ENCODE measurements at regions not wholly inside any gene's neighbourhood (a gene's known extent, or its start where the extent isn't known, plus 50 kb on each side); places are given as distances from the start of the nearest gene placed in this dataset.

- DNase-seq: no peak
These were observed 57.4 kb downstream of the IGLL1 start for GRCh38 chr22:23522623-23523251.

DNA sequence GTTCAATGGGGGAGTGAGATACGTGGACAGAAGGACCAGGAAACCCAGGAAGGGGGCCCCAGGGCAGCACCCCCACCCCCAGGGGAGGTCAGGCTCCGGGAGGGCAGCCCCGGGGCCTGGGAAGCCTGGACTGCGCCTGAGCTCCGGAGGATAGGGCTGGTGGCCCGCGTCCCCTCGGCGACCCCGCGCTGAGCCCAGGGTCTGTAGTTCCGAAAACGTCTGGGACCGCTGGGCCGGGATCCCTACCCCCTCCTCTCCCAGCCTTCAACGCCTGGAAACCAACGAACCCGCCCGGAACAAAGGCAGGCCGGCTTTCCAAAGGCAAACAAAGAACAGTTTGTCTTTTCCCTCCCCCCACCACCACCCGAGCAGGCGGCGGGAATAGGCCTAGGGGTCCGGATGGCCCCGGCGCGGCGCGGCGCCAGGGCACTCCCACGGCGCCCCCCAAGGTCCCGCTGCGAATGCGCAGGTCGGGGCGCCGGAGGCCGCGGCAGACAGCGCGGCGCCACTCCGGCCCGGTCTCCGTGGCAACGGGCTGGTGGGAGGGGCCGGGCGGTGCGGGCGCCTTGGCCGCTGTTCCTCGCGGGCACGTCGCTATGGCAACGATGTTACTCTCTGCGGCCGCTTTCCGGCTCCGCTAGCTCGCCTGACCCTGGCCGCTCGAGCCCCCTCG is 58.5 kb downstream of the IGLL1 start:
- peak; percentile 65 for DNase-seq

DNA sequence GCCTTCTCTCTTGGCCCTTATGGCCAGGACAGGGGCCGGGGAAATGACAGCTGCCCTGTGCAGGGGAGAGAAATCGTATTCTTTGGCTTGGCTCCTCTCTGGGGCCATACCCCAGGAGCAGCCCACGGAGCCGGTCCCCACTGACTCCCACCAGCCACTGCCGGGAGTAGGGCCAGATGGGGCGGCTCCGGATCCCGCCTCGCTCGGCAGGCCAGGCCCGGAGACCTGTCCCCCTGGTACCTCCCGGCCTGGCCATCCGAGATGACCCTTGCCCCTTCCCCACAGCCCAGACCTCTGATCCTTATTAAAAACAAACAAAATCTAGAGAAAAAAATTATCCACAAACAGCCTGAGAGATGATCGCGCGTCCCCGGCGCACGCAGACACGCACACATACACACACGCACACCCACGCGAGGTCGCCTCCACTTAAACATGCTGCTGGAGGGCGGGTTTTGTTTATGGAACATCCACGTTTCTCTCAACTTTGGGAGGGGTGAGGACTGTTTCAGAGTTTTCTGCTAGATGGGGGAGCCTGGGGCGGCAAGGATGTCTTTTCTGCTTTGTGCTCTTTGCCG is 59.1 kb downstream of the IGLL1 start:
- no peak for DNase-seq

DNA sequence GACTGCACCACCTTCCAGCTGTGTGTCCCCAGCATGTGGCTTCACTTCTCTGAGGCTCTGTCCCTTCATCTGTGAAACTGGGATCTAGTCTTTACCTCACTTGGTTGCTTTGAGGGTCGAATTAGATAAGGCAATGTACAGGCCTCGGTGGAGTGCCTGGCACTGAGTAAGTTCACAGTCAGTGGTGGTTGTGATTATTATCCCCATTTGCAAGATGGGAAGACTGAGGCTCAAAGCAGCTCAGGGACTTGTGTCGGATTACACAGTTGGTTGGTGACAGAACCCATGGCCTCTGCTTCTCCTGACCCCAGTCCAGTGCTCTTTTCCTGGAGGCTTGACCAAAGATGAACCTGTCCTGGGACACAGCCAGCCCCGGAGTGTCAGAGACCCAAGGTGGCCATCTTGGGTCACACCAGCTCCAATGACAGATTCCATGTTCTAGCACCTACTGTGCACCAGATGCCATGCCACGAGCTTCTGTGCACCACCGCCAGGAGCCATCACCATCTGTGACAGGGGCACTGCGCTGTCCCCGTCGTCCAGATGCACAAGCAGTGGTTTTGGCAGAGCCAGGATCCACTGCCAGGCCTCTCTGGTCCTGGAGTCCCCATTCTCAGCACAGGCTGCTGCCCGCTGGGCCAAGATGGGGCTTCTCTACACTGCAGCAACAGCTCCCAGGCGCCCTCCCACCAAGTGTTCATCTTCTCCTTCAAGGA is 60.5 kb downstream of the IGLL1 start:
- DNase-seq: no peak

GRCh38 chr22:23518376-23519187 is 61.5 kb downstream of the IGLL1 start:
- DNase-seq: no peak

DNA sequence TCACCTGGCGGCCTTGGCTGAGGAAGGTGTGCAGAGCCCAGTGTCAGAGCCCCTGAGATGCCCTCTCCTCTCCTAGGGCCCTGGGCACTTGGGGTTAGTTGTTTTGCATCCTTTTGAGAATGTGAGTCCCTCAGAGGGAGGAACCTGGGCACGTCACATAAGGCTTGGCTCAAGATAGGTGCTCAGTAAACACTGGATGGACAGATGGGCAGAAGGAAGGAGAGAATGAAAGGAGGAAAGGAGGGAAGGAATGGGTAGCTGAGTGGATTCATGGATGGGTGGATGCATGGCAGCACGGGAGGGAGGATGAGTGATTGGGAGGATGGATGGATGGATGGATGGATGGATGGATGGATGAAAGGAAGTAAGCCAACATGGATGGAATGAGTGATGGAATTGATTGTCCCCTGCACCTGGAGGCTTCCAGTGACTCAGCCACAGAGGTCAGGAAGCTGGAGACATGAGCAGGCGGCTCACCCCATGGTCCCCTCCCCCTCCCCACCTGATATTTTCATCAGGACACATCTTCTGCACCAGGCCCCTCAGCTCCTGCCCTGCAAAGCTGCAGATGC is 62.2 kb downstream of the IGLL1 start:
- DNase-seq: no peak

- no peak for DNase-seq
These were observed 63.8 kb downstream of the IGLL1 start for GRCh38 chr22:23516304-23516703.

DNA sequence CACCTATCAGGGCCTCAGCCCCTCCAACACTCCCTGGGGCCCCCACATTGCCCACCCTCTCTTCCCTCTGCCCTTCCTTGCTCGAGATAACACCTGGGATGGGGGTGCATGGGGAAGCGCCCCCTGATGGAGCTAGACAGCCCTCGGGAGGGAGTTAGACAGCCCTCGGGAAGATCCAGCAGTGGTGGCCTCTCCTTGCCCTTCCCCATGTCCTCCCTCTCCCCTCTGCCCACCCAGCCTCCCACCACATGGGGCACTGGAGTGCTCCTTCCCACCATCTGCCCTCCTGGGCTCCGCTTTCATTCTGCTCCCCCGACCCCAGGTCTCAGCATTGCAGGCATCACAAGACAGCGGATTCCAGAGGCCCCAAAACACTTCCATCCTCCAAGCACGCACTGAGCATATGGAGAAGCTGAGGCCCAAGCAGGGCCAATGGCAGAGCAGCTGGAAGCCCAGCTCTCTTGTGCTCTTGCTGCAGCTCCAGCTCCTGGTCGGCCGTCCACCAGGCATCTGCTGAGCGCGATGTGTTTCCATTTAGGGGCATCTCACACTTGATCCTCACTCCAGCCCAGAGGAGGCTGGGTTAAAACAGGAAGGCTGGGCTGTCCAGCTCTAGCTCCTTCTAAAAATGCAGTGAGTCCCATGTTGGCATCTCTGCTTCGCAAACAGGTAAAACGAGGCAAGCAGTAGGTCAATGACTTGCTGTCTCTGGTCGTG is 65.6 kb downstream of the IGLL1 start:
- no peak for DNase-seq

DNA sequence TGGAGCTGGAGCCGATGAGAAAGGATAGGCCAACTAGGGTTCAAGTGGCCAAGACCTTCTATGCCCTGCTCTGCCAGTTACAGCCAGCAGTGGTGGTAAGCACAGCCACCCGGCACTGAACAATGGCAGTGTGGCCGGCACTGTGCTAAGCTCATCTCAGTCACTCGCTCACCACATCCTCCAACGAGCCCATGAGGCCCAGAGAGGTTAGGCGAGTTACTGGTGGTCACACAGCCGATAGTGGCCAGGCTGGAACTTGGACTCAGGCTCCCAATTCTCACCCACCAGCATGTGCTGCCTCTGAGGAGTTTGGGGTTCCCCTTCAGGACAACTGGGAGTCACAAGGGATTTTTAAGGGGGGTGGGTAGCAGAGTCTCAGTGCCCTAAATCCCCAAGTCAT is 66.4 kb downstream of the IGLL1 start:
- DNase-seq: no peak

- no peak for DNase-seq
These were observed 67.0 kb downstream of the IGLL1 start for GRCh38 chr22:23513133-23513532.

- no peak for DNase-seq
These were observed 67.4 kb downstream of the IGLL1 start for GRCh38 chr22:23512721-23513120.

GRCh38 chr22:23512348-23512705 is 67.8 kb downstream of the IGLL1 start:
- DNase-seq: no peak

- DNase-seq: no peak
These were observed 68.3 kb downstream of the IGLL1 start for GRCh38 chr22:23511627-23512347.

DNA sequence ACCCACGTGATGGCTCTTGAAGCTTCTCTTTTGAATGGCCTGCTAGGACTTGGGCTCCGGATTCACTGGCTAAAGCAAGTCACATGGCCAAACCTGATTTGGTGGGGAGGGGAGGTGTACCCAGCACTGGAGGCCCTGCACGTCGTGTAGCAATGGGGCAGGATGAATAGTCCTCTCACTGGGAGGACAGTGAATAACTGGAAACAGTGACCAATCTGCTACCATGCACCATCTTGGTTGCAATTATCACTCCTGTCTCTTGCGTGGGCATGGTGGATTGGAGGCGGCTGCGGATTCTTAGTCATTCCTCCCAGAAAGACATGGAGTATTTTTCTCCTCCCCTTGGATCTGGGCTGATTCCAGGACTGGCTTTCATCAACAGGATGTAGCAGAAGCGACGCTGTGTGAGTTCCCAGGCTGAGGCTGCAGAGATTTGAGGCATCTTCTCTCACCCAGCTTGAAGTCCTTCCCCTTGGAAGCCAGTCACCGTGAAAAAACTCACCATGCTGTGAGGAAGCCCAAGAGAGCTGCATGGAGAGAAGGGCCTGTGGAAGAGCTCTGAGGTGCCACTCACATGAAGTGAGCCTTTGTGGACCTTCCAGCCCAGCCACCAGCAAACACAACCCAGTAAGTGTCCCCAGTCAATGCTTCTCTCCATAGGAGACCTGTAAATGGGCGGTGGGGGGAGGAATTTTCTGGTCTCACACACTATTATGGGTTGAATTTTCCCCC is 70.4 kb downstream of the IGLL1 start:
- DNase-seq: no peak

GRCh38 chr22:23504516-23504915 is 75.6 kb downstream of the IGLL1 start:
- no peak for DNase-seq

- no peak for DNase-seq
These were observed 76.2 kb downstream of the IGLL1 start for GRCh38 chr22:23503736-23504440.

DNA sequence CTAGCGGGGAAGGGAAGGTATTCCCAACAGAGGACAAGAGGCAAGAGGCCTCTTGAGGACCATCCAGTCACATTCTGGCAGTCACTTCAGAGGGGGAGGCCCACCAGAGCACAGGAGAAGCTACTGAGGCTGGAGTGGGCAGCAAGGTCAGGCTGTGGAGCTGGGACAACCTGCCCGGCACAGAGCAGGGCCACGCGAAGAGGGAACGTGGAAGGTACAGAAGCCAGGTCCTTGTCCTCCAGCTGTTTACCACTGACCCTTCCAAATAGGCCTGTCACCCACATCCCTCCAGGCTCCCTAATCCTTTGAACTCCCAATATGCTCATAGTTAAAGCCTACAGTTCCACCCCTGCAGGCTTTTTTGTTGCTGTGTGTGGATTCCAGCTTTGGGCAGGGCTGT is 76.9 kb downstream of the IGLL1 start:
- DNase-seq: no peak

- no peak for DNase-seq
These were observed 78.4 kb downstream of the IGLL1 start for GRCh38 chr22:23501708-23502107.

DNA sequence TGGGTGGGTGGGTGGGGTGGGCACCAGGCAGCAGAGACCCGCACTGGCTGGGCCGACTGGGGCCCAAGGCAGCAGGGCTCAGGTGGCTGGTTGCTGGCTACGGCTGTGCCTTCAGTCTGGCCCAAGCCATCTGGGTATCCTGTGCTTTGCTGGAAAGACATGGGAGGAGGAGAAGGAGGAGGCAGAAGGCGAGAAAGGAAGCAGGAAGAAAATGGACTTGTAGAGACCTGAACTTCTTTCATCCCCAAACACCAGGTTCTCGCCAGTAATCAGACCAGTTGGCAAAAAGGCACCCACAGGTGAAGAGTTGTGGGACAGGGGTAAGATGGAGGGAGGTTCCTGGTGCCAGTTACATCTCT is 78.8 kb downstream of the IGLL1 start:
- no peak for DNase-seq
